ENCODE measurements at regions not wholly inside any gene's neighbourhood (a gene's known extent, or its start where the extent isn't known, plus 50 kb on each side); places are given as distances from the start of the nearest gene placed in this dataset.

DNA sequence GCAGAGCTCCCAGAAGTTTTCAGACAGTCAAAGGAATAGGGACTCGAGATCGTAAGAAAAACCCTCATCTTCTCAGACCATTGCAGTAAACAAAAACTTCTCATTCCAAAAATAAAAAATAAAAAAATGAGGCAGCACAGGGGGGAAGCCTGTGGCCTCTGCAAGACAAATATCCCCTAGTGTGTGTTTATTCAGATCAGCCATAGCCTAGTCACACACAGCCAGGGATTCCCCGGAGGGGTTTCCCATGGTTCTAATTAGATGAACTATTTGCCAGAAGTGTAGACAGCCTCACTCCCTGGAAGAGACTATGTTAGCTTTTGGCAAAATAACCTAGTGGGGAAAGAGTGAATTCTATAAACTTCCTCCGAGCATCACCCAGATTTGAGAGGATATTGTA, 122.9 kb upstream of the KLF7 start:
- TF ChIP-seq, protein P1, sequence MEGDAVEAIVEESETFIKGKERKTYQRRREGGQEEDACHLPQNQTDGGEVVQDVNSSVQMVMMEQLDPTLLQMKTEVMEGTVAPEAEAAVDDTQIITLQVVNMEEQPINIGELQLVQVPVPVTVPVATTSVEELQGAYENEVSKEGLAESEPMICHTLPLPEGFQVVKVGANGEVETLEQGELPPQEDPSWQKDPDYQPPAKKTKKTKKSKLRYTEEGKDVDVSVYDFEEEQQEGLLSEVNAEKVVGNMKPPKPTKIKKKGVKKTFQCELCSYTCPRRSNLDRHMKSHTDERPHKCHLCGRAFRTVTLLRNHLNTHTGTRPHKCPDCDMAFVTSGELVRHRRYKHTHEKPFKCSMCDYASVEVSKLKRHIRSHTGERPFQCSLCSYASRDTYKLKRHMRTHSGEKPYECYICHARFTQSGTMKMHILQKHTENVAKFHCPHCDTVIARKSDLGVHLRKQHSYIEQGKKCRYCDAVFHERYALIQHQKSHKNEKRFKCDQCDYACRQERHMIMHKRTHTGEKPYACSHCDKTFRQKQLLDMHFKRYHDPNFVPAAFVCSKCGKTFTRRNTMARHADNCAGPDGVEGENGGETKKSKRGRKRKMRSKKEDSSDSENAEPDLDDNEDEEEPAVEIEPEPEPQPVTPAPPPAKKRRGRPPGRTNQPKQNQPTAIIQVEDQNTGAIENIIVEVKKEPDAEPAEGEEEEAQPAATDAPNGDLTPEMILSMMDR (IDR thresholded peaks at IDR 0.05; ENCODE audit: control insufficient read depth, extremely low read depth, insufficient read depth) = no peak
- DNase-seq (ENCODE audit: low read depth) = no peak
- H3K4me3 ChIP-seq (ENCODE audit: low read depth, low read length) = no peak overlapping the region

DNA sequence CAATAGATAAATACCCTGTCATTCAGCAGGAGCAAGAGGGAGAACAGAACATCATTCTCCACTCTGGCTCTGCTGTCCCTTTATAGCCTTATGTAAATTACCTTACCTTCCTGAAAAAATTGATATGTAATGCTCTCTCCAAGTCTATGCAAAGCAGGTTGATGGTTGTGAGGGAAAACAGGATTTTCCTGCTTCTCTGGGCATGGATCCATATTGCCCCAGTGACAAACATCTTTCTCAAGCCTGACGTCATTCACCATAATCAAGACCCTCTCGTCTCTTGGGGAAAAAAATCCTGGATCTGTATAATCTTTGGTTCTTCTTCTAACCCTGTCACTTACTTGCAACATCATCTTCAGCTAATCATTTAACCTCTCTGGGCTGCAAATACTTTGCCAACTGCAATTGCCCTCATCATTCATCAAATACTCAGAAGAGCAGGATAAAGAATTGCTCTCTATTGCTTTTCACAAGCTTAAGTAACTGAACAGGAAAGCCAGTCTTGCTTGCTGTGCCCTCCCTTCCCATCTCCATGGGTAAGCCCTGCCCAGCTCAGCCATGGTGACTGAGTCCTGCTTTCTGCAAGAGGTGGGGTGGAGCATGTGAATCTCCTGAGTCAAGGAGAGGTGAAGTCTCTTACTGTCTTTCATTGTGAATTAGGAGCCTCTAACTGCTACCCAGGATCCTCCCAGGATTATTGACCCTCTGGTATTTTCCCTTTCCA, 123.7 kb upstream of the KLF7 start:
- peak; percentile 81 for DNase-seq (ENCODE audit: low read depth)
- H3K4me3 ChIP-seq (ENCODE audit: low read depth, low read length) = no peak overlapping the region
- TF ChIP-seq, protein P1 (IDR thresholded peaks at IDR 0.05; ENCODE audit: control insufficient read depth, extremely low read depth, insufficient read depth) = no peak

DNA sequence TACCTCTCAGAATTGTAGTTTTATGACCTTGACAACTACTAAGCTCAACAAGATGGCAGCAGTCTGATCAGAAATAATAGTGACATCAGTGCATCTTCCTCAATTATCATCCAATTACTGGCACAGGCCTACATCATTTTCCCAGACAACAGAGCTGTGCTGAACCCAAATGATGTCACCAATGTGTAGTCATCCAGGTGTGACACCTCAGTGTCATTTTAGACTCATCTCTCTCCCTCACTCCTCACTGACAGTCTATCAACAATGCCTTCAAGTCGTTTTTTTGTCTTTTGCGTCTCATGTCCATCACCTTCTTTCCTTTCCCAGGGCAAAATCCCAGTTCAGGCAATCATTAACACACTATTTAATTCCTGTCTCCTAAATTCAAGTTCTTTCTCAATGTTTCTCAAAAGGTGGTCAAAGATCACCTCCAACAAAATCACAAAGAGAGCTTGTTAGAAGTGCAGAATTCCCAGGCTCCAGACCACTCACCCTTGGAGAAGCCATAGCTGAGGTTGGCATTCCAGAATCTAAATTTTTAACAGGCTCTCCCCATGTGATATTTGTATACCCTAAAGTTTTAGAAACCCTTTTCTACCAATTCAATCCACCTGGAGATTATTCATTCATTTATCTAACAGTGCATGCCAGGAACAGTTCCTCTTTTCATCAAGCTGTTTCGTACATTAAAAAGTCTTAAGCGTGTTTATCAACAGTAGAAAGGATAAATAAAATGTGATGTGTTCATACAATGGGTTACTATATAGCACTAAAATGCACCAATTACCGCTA, 125.3 kb upstream of the KLF7 start:
- no peak overlapping the region for H3K4me3 ChIP-seq (ENCODE audit: low read depth, low read length)
- TF ChIP-seq, protein P1 (IDR thresholded peaks at IDR 0.05; ENCODE audit: control insufficient read depth, extremely low read depth, insufficient read depth) = no peak

DNA sequence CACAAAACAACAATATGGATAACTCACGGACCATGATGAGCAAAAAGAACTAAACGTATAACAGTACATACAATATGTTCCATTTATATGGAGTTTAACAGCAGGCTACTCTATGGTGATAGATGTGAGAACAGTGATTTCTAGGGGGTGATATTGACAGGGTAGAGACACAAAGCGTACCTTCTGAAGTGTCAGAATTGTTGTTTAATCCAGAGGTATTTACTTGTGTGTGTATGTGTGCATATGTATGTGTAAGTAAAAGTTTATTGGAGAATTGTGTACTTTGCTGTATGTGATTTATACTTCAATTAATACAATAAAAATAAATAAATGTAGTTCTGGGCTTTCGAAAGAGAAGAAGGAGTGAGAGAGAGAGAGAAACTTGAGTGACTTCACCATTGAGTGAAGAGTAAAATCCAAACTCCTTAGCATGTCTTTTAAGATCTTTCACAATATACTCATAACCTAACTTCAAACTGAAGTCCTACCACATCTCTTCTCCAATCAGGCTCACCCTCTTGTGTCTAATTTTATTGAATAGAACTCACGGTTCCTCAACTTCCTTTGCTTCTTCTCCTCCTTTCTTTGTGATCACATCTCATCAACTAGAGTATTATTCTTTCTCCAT, 126.0 kb upstream of the KLF7 start:
- H3K4me3 ChIP-seq (ENCODE audit: low read depth, low read length) = no peak overlapping the region
- TF ChIP-seq, protein P1 (IDR thresholded peaks at IDR 0.05; ENCODE audit: control insufficient read depth, extremely low read depth, insufficient read depth) = no peak
- DNase-seq (ENCODE audit: low read depth) = no peak

More for the DNA sequence above, 125.3 kb upstream of the KLF7 start:
- DNase-seq (ENCODE audit: low read depth) = no peak

DNA sequence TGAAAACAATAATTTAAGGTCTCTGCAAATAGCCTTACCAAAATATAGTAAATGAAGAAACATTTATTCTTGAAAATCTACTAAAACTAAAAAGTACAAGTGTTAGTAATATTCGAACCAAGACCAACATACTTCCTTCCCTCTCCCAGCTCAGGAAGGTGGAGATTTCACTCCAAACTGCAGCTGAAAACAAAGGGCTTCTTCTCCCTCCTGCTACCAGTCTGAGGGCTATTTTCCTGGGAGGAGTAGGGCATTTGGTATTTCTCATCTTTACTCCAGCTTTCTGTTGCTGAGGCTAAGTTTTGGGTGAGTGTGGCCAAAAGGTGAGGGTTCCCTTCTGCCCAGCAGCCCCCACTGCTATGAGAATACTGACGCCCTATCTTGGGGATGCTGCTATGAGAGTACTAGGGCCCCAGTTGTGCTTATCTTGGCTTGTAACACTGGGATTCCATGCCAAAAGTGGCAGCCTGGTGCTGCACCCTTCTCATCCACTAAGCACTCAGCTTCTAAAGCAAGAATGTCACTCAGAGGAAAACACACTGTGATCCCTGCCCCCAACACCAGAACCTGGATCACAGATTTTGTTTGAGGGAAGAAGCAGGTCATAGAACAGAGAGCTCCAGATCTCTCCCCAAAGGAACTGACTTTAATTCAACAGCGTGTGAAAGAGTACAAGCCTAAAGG, 130.7 kb upstream of the KLF7 start:
- TF ChIP-seq, protein P1 (IDR thresholded peaks at IDR 0.05; ENCODE audit: control insufficient read depth, extremely low read depth, insufficient read depth) = no peak
- no peak for DNase-seq (ENCODE audit: low read depth)

DNA sequence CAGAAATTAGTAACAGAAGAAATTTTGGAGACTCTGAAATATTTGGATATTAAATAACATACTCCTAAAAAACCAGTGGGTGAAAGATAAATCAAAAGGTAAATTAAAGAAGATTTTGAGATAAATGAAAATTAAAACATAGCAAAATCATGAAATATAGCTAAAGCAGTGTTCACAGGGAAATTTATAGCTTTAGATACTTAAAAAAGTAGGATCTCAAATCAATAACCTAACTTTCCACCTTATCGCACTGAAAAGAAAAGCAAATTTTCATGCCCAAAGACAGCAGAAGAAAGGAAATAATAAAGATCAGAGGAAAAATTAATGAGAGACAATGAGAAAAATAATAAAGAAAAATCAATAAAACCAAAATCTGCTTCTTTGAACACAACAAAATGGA, 135.1 kb upstream of the KLF7 start:
- TF ChIP-seq, protein P1 (IDR thresholded peaks at IDR 0.05; ENCODE audit: control insufficient read depth, extremely low read depth, insufficient read depth) = no peak
- no peak for DNase-seq (ENCODE audit: low read depth)
- H3K4me3 ChIP-seq (ENCODE audit: low read depth, low read length) = no peak overlapping the region

More for the DNA sequence above, 130.7 kb upstream of the KLF7 start:
- no peak overlapping the region for H3K4me3 ChIP-seq (ENCODE audit: low read depth, low read length)
